ENCODE measurements at regions not wholly inside any gene's neighbourhood (a gene's known extent, or its start where the extent isn't known, plus 50 kb on each side); places are given as distances from the start of the nearest gene placed in this dataset.

- TF ChIP-seq EZH2 (IDR thresholded peaks at IDR 0.05; ENCODE audit: insufficient read depth, low read length) = no peak
- TF ChIP-seq, protein P1, sequence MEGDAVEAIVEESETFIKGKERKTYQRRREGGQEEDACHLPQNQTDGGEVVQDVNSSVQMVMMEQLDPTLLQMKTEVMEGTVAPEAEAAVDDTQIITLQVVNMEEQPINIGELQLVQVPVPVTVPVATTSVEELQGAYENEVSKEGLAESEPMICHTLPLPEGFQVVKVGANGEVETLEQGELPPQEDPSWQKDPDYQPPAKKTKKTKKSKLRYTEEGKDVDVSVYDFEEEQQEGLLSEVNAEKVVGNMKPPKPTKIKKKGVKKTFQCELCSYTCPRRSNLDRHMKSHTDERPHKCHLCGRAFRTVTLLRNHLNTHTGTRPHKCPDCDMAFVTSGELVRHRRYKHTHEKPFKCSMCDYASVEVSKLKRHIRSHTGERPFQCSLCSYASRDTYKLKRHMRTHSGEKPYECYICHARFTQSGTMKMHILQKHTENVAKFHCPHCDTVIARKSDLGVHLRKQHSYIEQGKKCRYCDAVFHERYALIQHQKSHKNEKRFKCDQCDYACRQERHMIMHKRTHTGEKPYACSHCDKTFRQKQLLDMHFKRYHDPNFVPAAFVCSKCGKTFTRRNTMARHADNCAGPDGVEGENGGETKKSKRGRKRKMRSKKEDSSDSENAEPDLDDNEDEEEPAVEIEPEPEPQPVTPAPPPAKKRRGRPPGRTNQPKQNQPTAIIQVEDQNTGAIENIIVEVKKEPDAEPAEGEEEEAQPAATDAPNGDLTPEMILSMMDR (IDR thresholded peaks at IDR 0.05; ENCODE audit: insufficient read depth, low read depth, low read length) = no peak
Measured at GRCh38 chr5:4738298-4738697, 401.8 kb upstream of the ADAMTS16 start.
